ENCODE measurements at regions not wholly inside any gene's neighbourhood (a gene's known extent, or its start where the extent isn't known, plus 50 kb on each side); places are given as distances from the start of the nearest gene placed in this dataset.

DNA sequence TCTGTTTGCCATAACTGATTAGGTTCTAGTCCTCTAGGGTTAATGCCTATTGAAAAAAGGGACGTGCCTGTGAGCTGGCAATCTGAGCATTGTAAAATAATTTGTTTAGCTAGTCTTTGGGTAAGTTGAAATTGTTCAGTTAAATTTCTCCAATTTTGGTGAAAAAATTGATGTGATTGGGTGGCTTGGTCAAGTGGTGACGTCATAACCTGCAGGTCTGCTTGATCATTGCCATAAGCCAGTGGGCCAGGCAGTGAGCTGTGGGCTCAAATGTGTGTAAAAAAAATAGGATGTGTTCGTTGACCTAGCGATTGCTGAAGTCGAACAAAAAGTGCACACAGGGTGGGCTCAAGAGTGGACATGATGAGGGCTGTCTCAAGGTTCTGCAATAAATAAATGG, 193.3 kb downstream of the ZC4H2 start:
- peaks cover 1% of the 10 kb centered on the region for H3K9me3 ChIP-seq (ENCODE audit: insufficient read depth, low read length, severe bottlenecking)
- H3K79me2 ChIP-seq (ENCODE audit: insufficient read depth, low read length): no peaks in the 10 kb centered on the region
- H3K36me3 ChIP-seq (ENCODE audit: insufficient read depth, low read length): no peaks in the 10 kb centered on the region
- H3K4me3 ChIP-seq (ENCODE audit: low read depth in 1 of 2, low read length in 2 of 2): no peak overlapping the region
- DNase-seq: no peak
- no peaks in the 10 kb centered on the region for H3K4me1 ChIP-seq (ENCODE audit: insufficient read depth, low read length)
- TF ChIP-seq EZH2 (IDR thresholded peaks at IDR 0.05; ENCODE audit: borderline replicate concordance, low read depth, low read length, severe bottlenecking): no peak
- TF ChIP-seq, protein P1, sequence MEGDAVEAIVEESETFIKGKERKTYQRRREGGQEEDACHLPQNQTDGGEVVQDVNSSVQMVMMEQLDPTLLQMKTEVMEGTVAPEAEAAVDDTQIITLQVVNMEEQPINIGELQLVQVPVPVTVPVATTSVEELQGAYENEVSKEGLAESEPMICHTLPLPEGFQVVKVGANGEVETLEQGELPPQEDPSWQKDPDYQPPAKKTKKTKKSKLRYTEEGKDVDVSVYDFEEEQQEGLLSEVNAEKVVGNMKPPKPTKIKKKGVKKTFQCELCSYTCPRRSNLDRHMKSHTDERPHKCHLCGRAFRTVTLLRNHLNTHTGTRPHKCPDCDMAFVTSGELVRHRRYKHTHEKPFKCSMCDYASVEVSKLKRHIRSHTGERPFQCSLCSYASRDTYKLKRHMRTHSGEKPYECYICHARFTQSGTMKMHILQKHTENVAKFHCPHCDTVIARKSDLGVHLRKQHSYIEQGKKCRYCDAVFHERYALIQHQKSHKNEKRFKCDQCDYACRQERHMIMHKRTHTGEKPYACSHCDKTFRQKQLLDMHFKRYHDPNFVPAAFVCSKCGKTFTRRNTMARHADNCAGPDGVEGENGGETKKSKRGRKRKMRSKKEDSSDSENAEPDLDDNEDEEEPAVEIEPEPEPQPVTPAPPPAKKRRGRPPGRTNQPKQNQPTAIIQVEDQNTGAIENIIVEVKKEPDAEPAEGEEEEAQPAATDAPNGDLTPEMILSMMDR (IDR thresholded peaks at IDR 0.05; ENCODE audit: borderline replicate concordance, extremely low read depth, low read length, poor library complexity, severe bottlenecking): no peak
- no peaks in the 10 kb centered on the region for H4K20me1 ChIP-seq (ENCODE audit: insufficient read depth, low read length)
- H3K27me3 ChIP-seq (ENCODE audit: insufficient read depth, low read length, poor library complexity): no peaks in the 10 kb centered on the region
- H3K27ac ChIP-seq (ENCODE audit: low read length): no peak overlapping the region
- no peak overlapping the region for H3K4me2 ChIP-seq (ENCODE audit: insufficient read depth, low read length)
- ATAC-seq (ENCODE audit: insufficient read depth, low read depth): no peak
- H3K9ac ChIP-seq (ENCODE audit: low read depth, low read length): no peak overlapping the region
- H2AFZ ChIP-seq (ENCODE audit: low read depth, low read length): no peak overlapping the region

DNA sequence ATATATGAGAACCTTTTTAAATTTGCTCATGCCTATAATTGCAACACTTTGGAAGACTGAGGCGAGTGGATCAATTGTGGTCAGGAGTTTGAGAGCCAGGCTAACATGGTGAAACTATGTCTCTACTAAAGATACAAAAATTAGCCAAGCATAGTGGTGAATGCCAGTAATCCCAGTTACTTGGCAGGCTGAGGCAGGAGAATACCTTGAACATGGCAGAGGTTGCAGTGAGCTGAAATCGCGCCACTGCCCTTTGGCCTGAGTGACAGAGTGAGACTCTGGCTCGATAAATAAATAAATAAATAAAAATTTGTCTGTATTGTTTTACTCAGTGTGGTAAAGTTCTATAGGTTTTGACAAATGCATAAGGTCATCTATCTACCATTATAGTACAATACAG, 218.2 kb downstream of the ZC4H2 start:
- Histone ChIP-seq H3K27ac (ENCODE audit: low read length) (no peak overlapping the region), H3K4me3 (ENCODE audit: low read depth in 1 of 2, low read length in 2 of 2) (no peak overlapping the region), H3K79me2 (ENCODE audit: insufficient read depth, low read length) (no peaks in the 10 kb centered on the region), H4K20me1 (ENCODE audit: insufficient read depth, low read length) (no peaks in the 10 kb centered on the region), H3K4me1 (ENCODE audit: insufficient read depth, low read length) (no peaks in the 10 kb centered on the region), H3K36me3 (ENCODE audit: insufficient read depth, low read length) (no peaks in the 10 kb centered on the region), H3K4me2 (ENCODE audit: insufficient read depth, low read length) (no peak overlapping the region), H3K27me3 (ENCODE audit: insufficient read depth, low read length, poor library complexity) (no peaks in the 10 kb centered on the region), H3K9me3 (ENCODE audit: insufficient read depth, low read length, severe bottlenecking) (no peaks in the 10 kb centered on the region), H2AFZ (ENCODE audit: low read depth, low read length) (no peak overlapping the region), H3K9ac (ENCODE audit: low read depth, low read length) (no peak overlapping the region)
- ATAC-seq (ENCODE audit: insufficient read depth, low read depth): no peak
- no peak for TF ChIP-seq EZH2 (IDR thresholded peaks at IDR 0.05; ENCODE audit: borderline replicate concordance, low read depth, low read length, severe bottlenecking)
- TF ChIP-seq, protein P1 (IDR thresholded peaks at IDR 0.05; ENCODE audit: borderline replicate concordance, extremely low read depth, low read length, poor library complexity, severe bottlenecking): no peak
- DNase-seq: no peak

DNA sequence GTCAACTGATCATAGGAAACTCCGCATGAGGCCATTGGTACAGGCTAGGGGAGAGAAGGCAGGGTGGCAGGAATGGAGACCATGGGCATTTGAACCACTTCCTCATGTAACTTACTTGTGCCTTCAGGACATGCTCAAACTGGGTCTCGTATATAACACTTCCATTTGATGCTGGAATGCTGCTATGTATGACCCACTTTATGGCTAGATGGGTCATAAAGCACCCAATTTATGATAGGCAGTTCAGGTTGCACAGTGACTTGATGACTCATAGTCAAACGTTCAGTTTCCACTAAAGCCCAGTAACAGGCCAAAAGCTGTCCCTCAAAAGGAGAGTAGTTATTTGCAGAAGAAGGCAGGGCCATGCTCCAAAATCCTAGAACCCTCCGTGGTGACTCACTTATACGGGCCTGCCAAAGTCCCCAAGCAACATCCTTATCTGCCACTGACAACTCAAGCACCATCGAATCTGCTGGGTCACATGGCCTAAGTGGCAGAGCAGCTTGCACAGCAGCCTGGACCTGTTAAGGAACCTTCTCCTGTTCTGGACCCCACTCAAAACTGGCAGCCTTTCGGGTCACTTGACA, 236.4 kb downstream of the ZC4H2 start:
- ATAC-seq (ENCODE audit: insufficient read depth, low read depth): no peak
- no peak for DNase-seq

More for the DNA sequence above, 236.4 kb downstream of the ZC4H2 start:
- Histone ChIP-seq H2AFZ (ENCODE audit: low read depth, low read length) (no peak overlapping the region), H3K9me3 (ENCODE audit: insufficient read depth, low read length, severe bottlenecking) (no peaks in the 10 kb centered on the region), H3K4me2 (ENCODE audit: insufficient read depth, low read length) (no peak overlapping the region), H3K27ac (ENCODE audit: low read length) (no peak overlapping the region), H4K20me1 (ENCODE audit: insufficient read depth, low read length) (no peaks in the 10 kb centered on the region), H3K4me3 (ENCODE audit: low read depth in 1 of 2, low read length in 2 of 2) (no peak overlapping the region), H3K9ac (ENCODE audit: low read depth, low read length) (no peak overlapping the region), H3K27me3 (ENCODE audit: insufficient read depth, low read length, poor library complexity) (no peaks in the 10 kb centered on the region), H3K36me3 (ENCODE audit: insufficient read depth, low read length) (no peaks in the 10 kb centered on the region), H3K79me2 (ENCODE audit: insufficient read depth, low read length) (no peaks in the 10 kb centered on the region), H3K4me1 (ENCODE audit: insufficient read depth, low read length) (no peaks in the 10 kb centered on the region)
- TF ChIP-seq EZH2 (IDR thresholded peaks at IDR 0.05; ENCODE audit: borderline replicate concordance, low read depth, low read length, severe bottlenecking): no peak
- TF ChIP-seq, protein P1 (IDR thresholded peaks at IDR 0.05; ENCODE audit: borderline replicate concordance, extremely low read depth, low read length, poor library complexity, severe bottlenecking): no peak

Measured in DND-41 (cell line).